Esophagus muscularis mucosa (tissue), 4 donors: ENCODE measurements at regions not wholly inside any gene's neighbourhood (a gene's known extent, or its start where the extent isn't known, plus 50 kb on each side); places are given as distances from the start of the nearest gene placed in this dataset.

Experiments used
- CTCF ChIP-seq, 3 experiments: fragments of 200-600 bp in 2 of 3; fragments of 450-650 bp in 1 of 3; sonication (generic) in 2 of 3; IDR thresholded peaks; one replicate each; pipeline ENCODE4 v1.5.1; 2017 to 2019; ENCODE audit warnings: antibody characterized with exemption in 3 of 3, mild to moderate bottlenecking in 2 of 3, moderate library complexity in 1 of 3
- EP300 ChIP-seq: sonication (generic); formaldehyde crosslinking; IDR thresholded peaks from one replicate; pipeline ENCODE4 v1.6.1; 2017; ENCODE audit warnings: antibody characterized with exemption
- POLR2A ChIP-seq: fragments of 450-650 bp; IDR thresholded peaks from one replicate; pipeline ENCODE4 v1.6.1; 2017; ENCODE audit warnings: antibody characterized with exemption, moderate library complexity, mild to moderate bottlenecking, low read depth
- POLR2AphosphoS5 ChIP-seq, 2 donors: sonication (generic); formaldehyde crosslinking; IDR thresholded peaks; one replicate each; pipeline ENCODE4 v1.6.1; 2017; ENCODE audit warnings: antibody characterized with exemption in 2 of 2

GRCh38 chr7:152986376-152986775 is 226.8 kb downstream of the ACTR3B start:
- TF ChIP-seq CTCF (IDR thresholded peaks at IDR 0.05) = no peak
- no peak for TF ChIP-seq POLR2A
- no peak for TF ChIP-seq POLR2AphosphoS5 (IDR thresholded peaks at IDR 0.05)
- TF ChIP-seq EP300 = no peak
